GM19324 (cell line): ENCODE measurements at regions not wholly inside any gene's neighbourhood (a gene's known extent, or its start where the extent isn't known, plus 50 kb on each side); places are given as distances from the start of the nearest gene placed in this dataset.
A peak's percentile ranks its signal among the peaks of the same experiment; 100 is the strongest.
"Not testable (repeated sequence)": the region's sequence is repeated elsewhere in the genome, so short reads cannot be mapped to it uniquely, and the experiment has no call there.

Experiments used
- ATAC-seq: cut with Tn5 transposase; IDR thresholded peaks from one replicate; pipeline ENCODE4 v1.9.1; 2021; ENCODE audit warnings: mild to moderate bottlenecking, moderate library complexity; ENCODE audit not compliant: unreplicated experiment, low FRiP score

- no peak for ATAC-seq
Measured at GRCh38 chr2:12014088-12014960, 267.9 kb downstream of the LPIN1 start.

- no peak for ATAC-seq
Measured at GRCh38 chr2:12017499-12018157, 271.2 kb downstream of the LPIN1 start.

- ATAC-seq = not testable (repeated sequence)
Measured at GRCh38 chr2:12018726-12019125, 272.3 kb downstream of the LPIN1 start.

- ATAC-seq = no peak
Measured at GRCh38 chr2:12020833-12021469, 274.5 kb downstream of the LPIN1 start.

GRCh38 chr2:12024197-12024907, 277.9 kb downstream of the LPIN1 start:
- not testable (repeated sequence) for ATAC-seq

GRCh38 chr2:12027136-12027535, 280.7 kb downstream of the LPIN1 start:
- ATAC-seq = no peak

GRCh38 chr2:12031866-12032265, 285.4 kb downstream of the LPIN1 start:
- no peak for ATAC-seq

- ATAC-seq = peak; percentile 60
Measured at GRCh38 chr2:12032398-12032797, 286.0 kb downstream of the LPIN1 start.

- ATAC-seq = no peak
Measured at GRCh38 chr2:12032975-12033374, 286.5 kb downstream of the LPIN1 start.

GRCh38 chr2:12033494-12033893, 287.1 kb downstream of the LPIN1 start:
- ATAC-seq = no peak

- no peak for ATAC-seq
Measured at GRCh38 chr2:12034382-12034781, 287.9 kb downstream of the LPIN1 start.

GRCh38 chr2:12035029-12035720, 288.7 kb downstream of the LPIN1 start:
- ATAC-seq = no peak

GRCh38 chr2:12035956-12036639, 289.7 kb downstream of the LPIN1 start:
- no peak for ATAC-seq

GRCh38 chr2:12036640-12036983, 290.2 kb downstream of the LPIN1 start:
- no peak for ATAC-seq

- no peak for ATAC-seq
Measured at GRCh38 chr2:12037301-12037700, 290.9 kb downstream of the LPIN1 start.

- no peak for ATAC-seq
Measured at GRCh38 chr2:12041236-12041635, 294.8 kb downstream of the LPIN1 start.

- no peak for ATAC-seq
Measured at GRCh38 chr2:12043131-12043530, 296.7 kb downstream of the LPIN1 start.

GRCh38 chr2:12044857-12045256, 298.4 kb downstream of the LPIN1 start:
- peak; percentile 72 for ATAC-seq

- no peak for ATAC-seq
Measured at GRCh38 chr2:12045864-12046291, 299.4 kb downstream of the LPIN1 start.

- no peak for ATAC-seq
Measured at GRCh38 chr2:12046641-12047040, 300.2 kb downstream of the LPIN1 start.
